ENCODE measurements at regions not wholly inside any gene's neighbourhood (a gene's known extent, or its start where the extent isn't known, plus 50 kb on each side); places are given as distances from the start of the nearest gene placed in this dataset.
"Not testable (repeated sequence)": the region's sequence is repeated elsewhere in the genome, so short reads cannot be mapped to it uniquely, and the experiment has no call there.

GRCh38 chr11:109714444-109714843, 292.5 kb downstream of the C11orf87 start:
- not testable (repeated sequence) for H3K27ac ChIP-seq (ENCODE audit: insufficient read depth, low read length, poor library complexity, severe bottlenecking); H3K4me3 ChIP-seq (ENCODE audit: low read depth, low read length); H3K4me1 Mint-ChIP-seq; DNase-seq; ATAC-seq (ENCODE audit: low read depth in 2 of 2); H3K27ac Mint-ChIP-seq; H3K4me1 ChIP-seq (ENCODE audit: control insufficient read depth, insufficient read depth, low read length, poor library complexity, severe bottlenecking); H3K9me3 ChIP-seq (ENCODE audit: control insufficient read depth in 2 of 2, low read length in 2 of 2); H3K27me3 ChIP-seq (ENCODE audit: control insufficient read depth, insufficient read depth, low read length); H3K36me3 ChIP-seq (ENCODE audit: control insufficient read depth, insufficient read depth, low read length); H3K27me3 Mint-ChIP-seq; H3K36me3 Mint-ChIP-seq; H3K4me3 Mint-ChIP-seq
- H3K9me3 Mint-ChIP-seq: peaks cover 0 to 26% (median 6%) of the 10 kb centered on the region in 7 donors

- not testable (repeated sequence) for H3K36me3 ChIP-seq (ENCODE audit: control insufficient read depth, insufficient read depth, low read length); ATAC-seq (ENCODE audit: low read depth in 2 of 2); H3K4me3 ChIP-seq (ENCODE audit: low read depth, low read length); H3K27me3 ChIP-seq (ENCODE audit: control insufficient read depth, insufficient read depth, low read length); H3K27ac ChIP-seq (ENCODE audit: insufficient read depth, low read length, poor library complexity, severe bottlenecking); H3K4me1 Mint-ChIP-seq; H3K36me3 Mint-ChIP-seq; H3K9me3 ChIP-seq (ENCODE audit: control insufficient read depth in 2 of 2, low read length in 2 of 2); H3K4me1 ChIP-seq (ENCODE audit: control insufficient read depth, insufficient read depth, low read length, poor library complexity, severe bottlenecking); H3K27ac Mint-ChIP-seq; H3K4me3 Mint-ChIP-seq; DNase-seq; H3K27me3 Mint-ChIP-seq
- H3K9me3 Mint-ChIP-seq: peaks cover 0 to 26% (median 6%) of the 10 kb centered on the region in 7 donors
Measured at GRCh38 chr11:109715424-109715823, 293.4 kb downstream of the C11orf87 start.

- no peak for ATAC-seq (ENCODE audit: low read depth in 2 of 2)
- no peaks in the 10 kb centered on the region for H3K27me3 Mint-ChIP-seq
- H3K9me3 Mint-ChIP-seq: peaks cover 0 to 6% (median 2%) of the 10 kb centered on the region in 7 donors
- no peaks in the 10 kb centered on the region for H3K36me3 Mint-ChIP-seq
- no peak overlapping the region for H3K27ac ChIP-seq (ENCODE audit: insufficient read depth, low read length, poor library complexity, severe bottlenecking)
- DNase-seq: no peak
- no peaks in the 10 kb centered on the region for H3K4me1 Mint-ChIP-seq
- no peak overlapping the region for H3K4me3 Mint-ChIP-seq
- H3K36me3 ChIP-seq (ENCODE audit: control insufficient read depth, insufficient read depth, low read length): no peaks in the 10 kb centered on the region
- H3K4me1 ChIP-seq (ENCODE audit: control insufficient read depth, insufficient read depth, low read length, poor library complexity, severe bottlenecking): no peaks in the 10 kb centered on the region
- no peaks in the 10 kb centered on the region for H3K9me3 ChIP-seq (ENCODE audit: control insufficient read depth in 2 of 2, low read length in 2 of 2)
- no peak overlapping the region for H3K27ac Mint-ChIP-seq
- H3K4me3 ChIP-seq (ENCODE audit: low read depth, low read length): no peak overlapping the region
- H3K27me3 ChIP-seq (ENCODE audit: control insufficient read depth, insufficient read depth, low read length): no peaks in the 10 kb centered on the region
Measured at GRCh38 chr11:109726061-109726460, 304.1 kb downstream of the C11orf87 start.

- Histone ChIP-seq H3K9me3 (ENCODE audit: control insufficient read depth in 2 of 2, low read length in 2 of 2) (no peaks in the 10 kb centered on the region), H3K36me3 (ENCODE audit: control insufficient read depth, insufficient read depth, low read length) (no peaks in the 10 kb centered on the region), H3K27me3 (ENCODE audit: control insufficient read depth, insufficient read depth, low read length) (no peaks in the 10 kb centered on the region), H3K4me1 (ENCODE audit: control insufficient read depth, insufficient read depth, low read length, poor library complexity, severe bottlenecking) (no peaks in the 10 kb centered on the region), H3K4me3 (ENCODE audit: low read depth, low read length) (no peak overlapping the region), H3K27ac (ENCODE audit: insufficient read depth, low read length, poor library complexity, severe bottlenecking) (no peak overlapping the region)
- no peak overlapping the region for H3K4me3 Mint-ChIP-seq
- H3K9me3 Mint-ChIP-seq: peaks cover 0 to 5% (median 2%) of the 10 kb centered on the region in 7 donors
- H3K27me3 Mint-ChIP-seq: no peaks in the 10 kb centered on the region
- no peak for DNase-seq
- ATAC-seq (ENCODE audit: low read depth in 2 of 2): no peak
- no peaks in the 10 kb centered on the region for H3K36me3 Mint-ChIP-seq
- H3K27ac Mint-ChIP-seq: no peak overlapping the region
- no peaks in the 10 kb centered on the region for H3K4me1 Mint-ChIP-seq
Measured at GRCh38 chr11:109728056-109728455, 306.1 kb downstream of the C11orf87 start.

GRCh38 chr11:109729761-109730160, 307.8 kb downstream of the C11orf87 start:
- no peaks in the 10 kb centered on the region for H3K9me3 ChIP-seq (ENCODE audit: control insufficient read depth in 2 of 2, low read length in 2 of 2)
- Mint-ChIP-seq H3K4me3 (no peak overlapping the region), H3K36me3 (no peaks in the 10 kb centered on the region), H3K27ac (no peak overlapping the region), H3K9me3 (peaks cover 0 to 5% (median 2%) of the 10 kb centered on the region in 7 donors), H3K4me1 (no peaks in the 10 kb centered on the region), H3K27me3 (no peaks in the 10 kb centered on the region)
- no peak overlapping the region for H3K27ac ChIP-seq (ENCODE audit: insufficient read depth, low read length, poor library complexity, severe bottlenecking)
- H3K4me1 ChIP-seq (ENCODE audit: control insufficient read depth, insufficient read depth, low read length, poor library complexity, severe bottlenecking): no peaks in the 10 kb centered on the region
- DNase-seq: no peak
- ATAC-seq (ENCODE audit: low read depth in 2 of 2): no peak
- no peaks in the 10 kb centered on the region for H3K36me3 ChIP-seq (ENCODE audit: control insufficient read depth, insufficient read depth, low read length)
- no peaks in the 10 kb centered on the region for H3K27me3 ChIP-seq (ENCODE audit: control insufficient read depth, insufficient read depth, low read length)
- no peak overlapping the region for H3K4me3 ChIP-seq (ENCODE audit: low read depth, low read length)

GRCh38 chr11:109730669-109731068, 308.7 kb downstream of the C11orf87 start:
- no peaks in the 10 kb centered on the region for H3K27me3 ChIP-seq (ENCODE audit: control insufficient read depth, insufficient read depth, low read length)
- H3K36me3 Mint-ChIP-seq: no peaks in the 10 kb centered on the region
- no peaks in the 10 kb centered on the region for H3K27me3 Mint-ChIP-seq
- H3K4me3 Mint-ChIP-seq: no peak overlapping the region
- no peak overlapping the region for H3K27ac ChIP-seq (ENCODE audit: insufficient read depth, low read length, poor library complexity, severe bottlenecking)
- peaks cover 0 to 5% (median 2%) of the 10 kb centered on the region in 7 donors for H3K9me3 Mint-ChIP-seq
- H3K4me1 Mint-ChIP-seq: no peaks in the 10 kb centered on the region
- ATAC-seq (ENCODE audit: low read depth in 2 of 2) (no peak), DNase-seq (no peak)
- H3K36me3 ChIP-seq (ENCODE audit: control insufficient read depth, insufficient read depth, low read length): no peaks in the 10 kb centered on the region
- no peak overlapping the region for H3K27ac Mint-ChIP-seq
- no peak overlapping the region for H3K4me3 ChIP-seq (ENCODE audit: low read depth, low read length)
- no peaks in the 10 kb centered on the region for H3K9me3 ChIP-seq (ENCODE audit: control insufficient read depth in 2 of 2, low read length in 2 of 2)
- H3K4me1 ChIP-seq (ENCODE audit: control insufficient read depth, insufficient read depth, low read length, poor library complexity, severe bottlenecking): no peaks in the 10 kb centered on the region

GRCh38 chr11:109731451-109731850, 309.5 kb downstream of the C11orf87 start:
- Mint-ChIP-seq H3K36me3 (no peaks in the 10 kb centered on the region), H3K27me3 (no peaks in the 10 kb centered on the region), H3K4me1 (no peaks in the 10 kb centered on the region), H3K4me3 (no peak overlapping the region), H3K9me3 (peaks cover 0 to 5% (median 0%) of the 10 kb centered on the region in 7 donors), H3K27ac (no peak overlapping the region)
- DNase-seq: no peak
- no peaks in the 10 kb centered on the region for H3K4me1 ChIP-seq (ENCODE audit: control insufficient read depth, insufficient read depth, low read length, poor library complexity, severe bottlenecking)
- H3K9me3 ChIP-seq (ENCODE audit: control insufficient read depth in 2 of 2, low read length in 2 of 2): no peaks in the 10 kb centered on the region
- H3K36me3 ChIP-seq (ENCODE audit: control insufficient read depth, insufficient read depth, low read length): no peaks in the 10 kb centered on the region
- H3K27ac ChIP-seq (ENCODE audit: insufficient read depth, low read length, poor library complexity, severe bottlenecking): no peak overlapping the region
- no peak overlapping the region for H3K4me3 ChIP-seq (ENCODE audit: low read depth, low read length)
- no peak for ATAC-seq (ENCODE audit: low read depth in 2 of 2)
- no peaks in the 10 kb centered on the region for H3K27me3 ChIP-seq (ENCODE audit: control insufficient read depth, insufficient read depth, low read length)

GRCh38 chr11:109733245-109733644, 311.3 kb downstream of the C11orf87 start:
- no peaks in the 10 kb centered on the region for H3K36me3 Mint-ChIP-seq
- H3K9me3 Mint-ChIP-seq: peaks cover 0 to 4% (median 0%) of the 10 kb centered on the region in 7 donors
- ATAC-seq (ENCODE audit: low read depth in 2 of 2): no peak
- Histone ChIP-seq H3K27me3 (ENCODE audit: control insufficient read depth, insufficient read depth, low read length) (no peaks in the 10 kb centered on the region), H3K27ac (ENCODE audit: insufficient read depth, low read length, poor library complexity, severe bottlenecking) (no peak overlapping the region), H3K4me1 (ENCODE audit: control insufficient read depth, insufficient read depth, low read length, poor library complexity, severe bottlenecking) (no peaks in the 10 kb centered on the region), H3K9me3 (ENCODE audit: control insufficient read depth in 2 of 2, low read length in 2 of 2) (no peaks in the 10 kb centered on the region), H3K36me3 (ENCODE audit: control insufficient read depth, insufficient read depth, low read length) (no peaks in the 10 kb centered on the region), H3K4me3 (ENCODE audit: low read depth, low read length) (no peak overlapping the region)
- no peaks in the 10 kb centered on the region for H3K27me3 Mint-ChIP-seq
- H3K4me3 Mint-ChIP-seq: peak overlapping the region in 1 of 4 donors; percentile 78
- no peaks in the 10 kb centered on the region for H3K4me1 Mint-ChIP-seq
- no peak for DNase-seq
- no peak overlapping the region for H3K27ac Mint-ChIP-seq

Data from CD4-positive, CD25-positive, alpha-beta regulatory T cell (primary cell).